ENCODE measurements at regions not wholly inside any gene's neighbourhood (a gene's known extent, or its start where the extent isn't known, plus 50 kb on each side); places are given as distances from the start of the nearest gene placed in this dataset.
"Not testable (repeated sequence)": the region's sequence is repeated elsewhere in the genome, so short reads cannot be mapped to it uniquely, and the experiment has no call there.

- TF ChIP-seq CTCF, POLR2A (IDR thresholded peaks at IDR 0.05): not testable (repeated sequence)
Measured at GRCh38 chr13:27363637-27364036, 60.8 kb upstream of the GTF3A start.

Data from thyroid gland (tissue), 4 donors.